ENCODE measurements at regions not wholly inside any gene's neighbourhood (a gene's known extent, or its start where the extent isn't known, plus 50 kb on each side); places are given as distances from the start of the nearest gene placed in this dataset.

- H3K4me1 ChIP-seq (ENCODE audit: control insufficient read depth, insufficient read depth, low read length): no peaks in the 10 kb centered on the region
- no peak overlapping the region for H2BK5ac ChIP-seq (ENCODE audit: low read depth, low read length, poor library complexity, severe bottlenecking)
- H4K8ac ChIP-seq (ENCODE audit: low read depth in 2 of 2, low read length in 2 of 2): no peak overlapping the region
- ATAC-seq (ENCODE audit: low read depth) (no peak), DNase-seq (no peak)
- intact Hi-C loops (cut with micrococcal nuclease): no loop called here
- no peak overlapping the region for H4K5ac ChIP-seq (ENCODE audit: low read depth, low read length)
- H2BK20ac ChIP-seq (ENCODE audit: low read depth, low read length): no peak overlapping the region
- H3K9me1 ChIP-seq (ENCODE audit: insufficient read depth, low read length): no peaks in the 10 kb centered on the region
- no peak overlapping the region for H3K27ac ChIP-seq (ENCODE audit: insufficient read depth, low read length)
- no peak for TF ChIP-seq POLR2A (IDR thresholded peaks at IDR 0.05; ENCODE audit: low read depth, low read length)
- TF ChIP-seq USF2 (IDR thresholded peaks at IDR 0.05; ENCODE audit: low read depth, low read length): no peak
- TF ChIP-seq SMC3 (IDR thresholded peaks at IDR 0.05; ENCODE audit: low read depth, low read length): no peak
- no peak for TF ChIP-seq BHLHE40 (IDR thresholded peaks at IDR 0.05; ENCODE audit: low read depth, low read length)
- TF ChIP-seq FOS (IDR thresholded peaks at IDR 0.05; ENCODE audit: low read depth, low read length): no peak
- TF ChIP-seq MXI1 (IDR thresholded peaks at IDR 0.05; ENCODE audit: borderline replicate concordance, low read depth, low read length): no peak
- TF ChIP-seq CEBPB (IDR thresholded peaks at IDR 0.05; ENCODE audit: low read depth, low read length): no peak
- no peak for TF ChIP-seq RCOR1 (IDR thresholded peaks at IDR 0.05; ENCODE audit: insufficient replicate concordance, low read length)
- no peak for TF ChIP-seq CHD1 (IDR thresholded peaks at IDR 0.05; ENCODE audit: low read depth, low read length)
- TF ChIP-seq CTCF (conservative IDR thresholded peaks at IDR 0.05; ENCODE audit: low read depth, low read length): no peak
- no peak for TF ChIP-seq ELK1 (IDR thresholded peaks at IDR 0.05; ENCODE audit: borderline replicate concordance, low read depth, low read length)
- TF ChIP-seq MAZ (IDR thresholded peaks at IDR 0.05; ENCODE audit: borderline replicate concordance, low read depth, low read length): no peak
- TF ChIP-seq RFX5 (IDR thresholded peaks at IDR 0.05; ENCODE audit: low read depth, low read length): no peak
- no peak for TF ChIP-seq RAD21 (IDR thresholded peaks at IDR 0.05; ENCODE audit: low read length)
- TF ChIP-seq MAFK (IDR thresholded peaks at IDR 0.05; ENCODE audit: low read depth, low read length): no peak
- no peak for TF ChIP-seq NFE2L2 (IDR thresholded peaks at IDR 0.05; ENCODE audit: low read depth, low read length)
- no peak overlapping the region for H3K4me3 ChIP-seq (ENCODE audit: insufficient read depth, low read depth, low read length)
- H3K9ac ChIP-seq (ENCODE audit: low read depth, low read length): no peak overlapping the region
- no peak overlapping the region for H3K56ac ChIP-seq (ENCODE audit: extremely low read depth, insufficient read depth, low read length)
- no peak overlapping the region for H2BK120ac ChIP-seq (ENCODE audit: low read depth, low read length)
- ChIA-PET CTCF (no interaction called here), POLR2A (ENCODE audit: unreplicated experiment) (no interaction called here)
- in situ Hi-C loops (cut with MboI; ENCODE audit: low sequenced_read_pairs): no loop called here
- no peak overlapping the region for H4K91ac ChIP-seq (ENCODE audit: insufficient read depth, low read depth, low read length)
- WGBS, 2 experiments (ENCODE audit: extremely low coverage in 2 of 2, insufficient read length in 1 of 2): no CpG with 5 or more reads among the region's 2 CpGs
- no peaks in the 10 kb centered on the region for H3K27me3 ChIP-seq (ENCODE audit: control insufficient read depth, insufficient read depth, low read length)
- H3K36me3 ChIP-seq (ENCODE audit: control insufficient read depth, insufficient read depth, low read length): no peaks in the 10 kb centered on the region
- no peaks in the 10 kb centered on the region for H3K79me1 ChIP-seq (ENCODE audit: low read depth in 1 of 2, low read length in 2 of 2)
- no peaks in the 10 kb centered on the region for H4K20me1 ChIP-seq (ENCODE audit: insufficient read depth, low read length)
- H2AFZ ChIP-seq (replicated peaks; ENCODE audit: low read length, poor library complexity): no peak overlapping the region
- no TSS peak for BruUV-seq (replicated peaks)
- H2AK9ac ChIP-seq (replicated peaks; ENCODE audit: low read depth, low read length, poor library complexity): no peak overlapping the region
- dilution Hi-C loops (cut with HindIII; ENCODE audit: low sequenced_read_pairs, unreplicated experiment): no loop called here
- H3K14ac ChIP-seq (replicated peaks; ENCODE audit: low read depth, low read length): no peak overlapping the region
- H3K4me2 ChIP-seq (ENCODE audit: low read depth, low read length): no peak overlapping the region
- no peak overlapping the region for H3K18ac ChIP-seq (ENCODE audit: low read depth, low read length)
- H2AK5ac ChIP-seq (ENCODE audit: low read depth, low read length): no peak overlapping the region
- H3K4ac ChIP-seq (ENCODE audit: low read depth, low read length): no peak overlapping the region
- H2BK15ac ChIP-seq (ENCODE audit: low read depth, low read length): no peak overlapping the region
- H3K9me3 ChIP-seq (ENCODE audit: control insufficient read depth, insufficient read depth, low read length): no peaks in the 10 kb centered on the region
- no peak overlapping the region for H3K23ac ChIP-seq (ENCODE audit: low read depth, low read length)
Observed at GRCh38 chr7:12117170-12117569, 93.9 kb upstream of the TMEM106B start.
